Stimulated activated CD4-positive, alpha-beta T cell treated with anti-CD3 and anti-CD28 coated beads, TNF-alpha, amount 100 ng/mL, for 24 hours (primary cell): ENCODE measurements at regions not wholly inside any gene's neighbourhood (a gene's known extent, or its start where the extent isn't known, plus 50 kb on each side); places are given as distances from the start of the nearest gene placed in this dataset.
"Not testable (repeated sequence)": the region's sequence is repeated elsewhere in the genome, so short reads cannot be mapped to it uniquely, and the experiment has no call there.

Source experiments
- DNase-seq, 3 experiments: peaks; one replicate each; pipeline ENCODE4 v3.0.0-alpha.2; 2020; ENCODE audit warnings: low read depth in 3 of 3

DNA sequence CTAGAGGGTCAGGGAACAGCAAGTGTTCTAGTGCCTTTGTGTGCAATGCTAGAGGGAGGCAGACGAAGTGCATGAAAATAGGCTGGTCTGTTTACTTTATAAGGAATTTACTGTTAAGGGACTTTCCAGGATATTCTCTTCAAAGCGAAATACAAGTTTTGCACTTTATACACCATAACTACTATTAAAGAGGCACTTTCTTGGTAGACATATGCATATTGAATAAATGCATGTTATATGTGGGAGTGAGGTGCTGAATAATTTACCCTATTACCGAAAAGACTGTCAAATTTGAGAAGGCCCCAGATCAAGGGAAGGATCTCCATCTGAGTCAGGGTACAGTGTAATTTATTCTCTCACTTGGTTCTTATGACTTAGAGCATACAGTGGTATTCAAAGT is 310.5 kb downstream of the S1PR1 start:
- DNase-seq = no peak

DNA sequence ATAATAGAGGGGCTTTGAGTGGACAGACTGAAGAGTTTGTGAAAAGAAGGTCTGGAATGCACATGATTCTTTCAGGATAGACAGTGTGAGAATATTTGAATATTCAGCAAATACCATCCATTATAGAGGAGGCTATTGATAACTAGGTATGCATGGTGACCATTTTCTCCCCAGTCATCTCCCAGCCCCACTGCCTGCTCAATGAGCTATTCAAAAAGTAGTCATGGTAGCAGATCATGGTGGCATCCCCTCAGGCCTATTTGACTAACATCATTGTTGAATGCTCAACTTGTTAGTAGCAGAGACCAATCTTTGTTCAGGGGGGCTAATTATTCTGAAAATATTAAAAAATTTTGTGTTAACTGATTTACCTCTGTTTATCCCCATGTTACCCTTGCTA is 311.6 kb downstream of the S1PR1 start:
- no peak for DNase-seq

DNA sequence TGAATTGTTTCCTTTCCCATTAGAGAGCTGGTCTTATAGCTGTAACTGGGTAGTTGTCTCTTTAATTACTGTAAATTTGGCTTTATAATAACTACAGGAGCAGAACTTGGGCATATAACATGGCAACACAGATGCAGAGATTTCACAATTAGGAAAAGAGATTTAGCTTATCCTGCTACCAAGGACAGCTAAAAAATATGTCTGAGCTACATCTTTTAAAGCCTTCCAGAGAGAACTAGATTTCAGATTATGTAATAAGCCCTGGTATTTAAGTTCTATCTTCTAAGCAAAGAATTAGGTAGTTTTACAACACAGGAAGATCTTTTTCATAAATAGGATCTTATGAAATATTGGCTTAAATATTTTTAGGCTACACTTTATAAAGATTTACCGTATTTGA is 313.8 kb downstream of the S1PR1 start:
- DNase-seq = no peak

DNA sequence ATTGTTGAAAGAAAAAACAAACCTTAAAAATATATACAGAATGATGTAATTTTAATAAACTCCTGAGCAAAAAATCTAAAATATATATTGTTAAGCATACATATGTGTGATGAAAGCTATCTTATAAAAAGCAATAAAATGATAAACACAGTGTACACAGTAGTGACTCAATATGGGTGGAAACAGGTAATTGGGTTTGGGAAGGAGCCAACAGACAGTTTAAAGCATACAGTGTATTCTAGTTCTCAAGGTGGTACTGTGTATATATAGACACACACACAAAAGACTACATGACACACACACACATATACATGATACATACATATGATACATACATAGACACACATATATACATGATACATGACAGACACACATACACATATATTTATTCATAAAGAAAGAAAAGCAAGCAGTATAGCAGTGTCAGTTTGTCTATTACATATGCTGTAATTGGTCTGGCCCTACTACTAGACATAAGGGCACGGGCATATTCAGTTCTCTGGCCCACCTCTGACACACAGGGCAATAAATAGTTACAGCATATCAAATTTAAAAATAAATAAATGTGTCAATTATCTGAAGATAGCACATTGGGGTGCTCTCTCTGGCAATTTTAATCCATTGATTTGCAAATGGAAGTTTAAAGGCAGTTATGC is 330.2 kb downstream of the S1PR1 start:
- DNase-seq = no peak

DNA sequence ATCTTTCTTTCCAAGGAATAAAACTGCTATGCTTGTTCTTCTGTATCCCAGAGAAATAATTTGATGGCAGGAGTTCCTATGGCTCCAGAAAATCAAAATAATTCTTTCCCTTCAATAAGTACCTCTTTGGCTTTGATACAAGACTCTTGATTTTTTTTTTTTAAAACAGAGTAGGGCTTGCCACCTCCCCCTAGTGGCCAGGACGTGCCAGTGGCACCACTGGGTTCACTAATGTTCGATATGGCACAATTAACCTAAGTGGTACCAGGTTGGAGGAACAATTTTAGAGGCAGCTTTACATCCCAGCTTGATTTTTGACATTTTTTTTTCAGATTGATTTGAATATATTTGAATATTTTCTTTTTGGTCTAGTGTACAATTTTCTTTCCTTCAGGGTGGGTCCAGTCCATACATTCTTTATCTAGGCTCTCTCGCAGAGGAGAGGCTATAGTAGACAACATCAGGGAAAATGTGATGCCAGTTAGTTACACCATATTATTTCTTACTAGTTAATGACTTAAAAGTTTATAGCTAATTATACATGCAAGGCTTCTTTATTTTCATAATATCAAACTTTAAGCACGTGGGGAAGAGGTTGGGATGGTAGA is 330.9 kb downstream of the S1PR1 start:
- peak; percentile 1 to 29 (median 1) for DNase-seq

DNA sequence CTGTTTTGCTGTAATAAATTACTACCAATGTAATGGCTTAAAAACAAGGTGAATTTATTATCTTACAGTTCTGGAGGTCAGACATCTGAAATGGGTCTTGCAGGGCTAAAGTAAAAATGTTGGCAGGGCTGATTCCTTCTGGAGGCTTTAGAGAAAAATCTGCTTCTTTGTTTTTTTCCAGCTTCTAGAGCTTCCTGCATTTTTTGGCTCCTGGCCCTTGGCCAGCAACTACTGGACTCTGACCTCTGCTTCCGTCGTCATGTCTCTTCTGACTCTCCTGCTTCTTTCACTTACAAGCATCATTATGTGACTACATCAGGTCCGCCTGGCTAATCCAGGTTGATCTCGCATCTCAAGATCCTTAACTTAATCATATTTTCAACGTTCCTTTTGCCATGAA is 350.9 kb downstream of the S1PR1 start:
- no peak for DNase-seq

DNA sequence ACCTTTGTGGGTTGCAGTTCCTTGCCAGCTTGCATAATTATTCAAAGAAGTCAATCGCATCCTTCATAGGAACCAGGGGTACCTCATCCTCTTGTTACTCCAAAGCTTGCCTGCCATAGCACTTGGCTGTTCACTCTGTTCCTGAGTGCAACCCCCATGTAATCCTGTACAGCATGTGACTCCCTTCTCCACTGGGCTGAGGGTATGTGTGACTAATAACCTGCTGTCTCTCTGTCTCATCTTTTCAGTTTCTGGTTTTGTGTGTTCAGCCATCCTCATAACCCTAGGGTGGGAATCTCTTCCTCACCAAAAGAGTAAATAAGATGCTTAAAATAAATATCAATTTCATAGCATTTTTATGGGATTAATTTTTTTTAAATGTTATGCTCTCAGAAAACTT is 351.9 kb downstream of the S1PR1 start:
- no peak for DNase-seq

DNA sequence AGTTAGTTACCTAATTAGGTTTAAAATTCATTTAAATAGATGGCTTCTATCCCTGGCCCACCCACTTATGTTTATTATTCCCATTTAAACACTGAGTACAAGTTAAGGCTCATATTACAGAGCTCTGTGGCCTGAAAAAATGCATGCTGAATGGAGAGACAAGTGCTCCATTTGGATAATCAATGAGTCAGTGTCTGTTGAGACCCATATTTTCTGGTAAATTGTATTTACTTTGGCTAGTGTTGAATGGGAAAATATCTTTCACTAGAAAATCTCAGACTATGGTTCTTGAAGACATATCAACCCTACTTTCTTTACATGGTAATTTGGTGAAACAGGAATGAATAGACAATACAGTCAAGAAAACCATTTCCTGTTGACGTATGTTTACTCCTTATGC is 356.0 kb downstream of the S1PR1 start:
- DNase-seq = no peak

DNA sequence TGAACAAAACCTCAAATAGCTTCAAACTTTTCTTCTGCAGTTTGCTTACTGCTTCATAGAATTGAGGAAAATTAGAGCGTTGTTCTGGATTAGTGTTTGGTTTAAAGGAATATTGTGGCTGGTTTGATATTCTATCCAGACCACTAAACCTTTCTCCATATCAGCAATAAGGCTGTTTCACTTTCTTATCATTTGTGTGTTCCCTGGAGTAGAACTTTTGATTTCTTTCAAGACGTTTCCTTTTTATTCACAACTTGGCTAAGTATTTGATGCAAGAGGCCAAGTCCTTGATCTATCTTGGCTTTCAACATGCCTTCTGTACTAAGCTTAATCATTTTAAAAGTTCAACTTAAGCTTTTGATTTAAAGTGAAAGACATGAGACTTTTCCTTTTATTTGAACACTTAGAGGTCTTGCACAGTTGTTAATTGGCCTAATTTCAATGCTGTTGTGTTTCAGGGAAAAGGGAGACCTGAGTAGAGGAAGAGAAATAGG is 359.1 kb downstream of the S1PR1 start:
- DNase-seq = no peak

DNA sequence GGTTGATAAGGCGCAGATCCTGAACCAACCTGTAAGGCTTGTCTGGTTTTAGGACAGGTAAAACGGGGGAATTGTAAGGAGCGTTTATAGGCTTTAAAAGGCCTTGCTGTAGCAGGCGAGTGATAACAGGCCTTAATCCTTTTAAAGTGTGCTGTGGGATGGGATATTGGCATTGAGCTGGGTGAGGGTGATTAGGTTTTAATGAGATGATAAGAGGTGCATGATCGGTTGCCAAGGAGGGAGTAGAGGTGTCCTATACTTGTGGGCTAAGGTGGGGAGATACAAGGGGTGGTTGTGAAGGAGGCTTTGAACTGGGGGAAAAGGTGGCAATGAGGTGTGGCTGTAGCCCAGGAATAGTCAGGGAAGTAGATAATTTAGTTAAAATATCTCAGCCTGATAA is 363.8 kb downstream of the S1PR1 start:
- not testable (repeated sequence) for DNase-seq

DNA sequence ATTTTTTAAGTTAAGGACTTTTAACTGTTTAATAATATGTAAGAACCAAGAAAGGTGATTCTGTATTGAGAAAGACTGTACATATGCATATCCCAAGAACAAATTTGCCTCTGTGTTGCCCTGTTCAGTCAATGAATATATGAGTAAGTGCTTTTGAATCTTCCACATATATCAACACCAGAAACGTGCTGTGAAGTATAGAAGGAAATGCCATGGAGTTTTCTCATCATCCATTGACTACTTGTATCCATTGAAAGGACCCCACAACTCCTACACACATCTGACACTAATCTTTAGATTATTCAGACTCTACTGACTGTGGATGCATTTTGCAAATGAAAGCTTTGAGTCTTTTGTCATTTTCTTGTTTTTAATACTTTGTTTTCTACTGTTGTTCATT is 366.9 kb downstream of the S1PR1 start:
- no peak for DNase-seq

DNA sequence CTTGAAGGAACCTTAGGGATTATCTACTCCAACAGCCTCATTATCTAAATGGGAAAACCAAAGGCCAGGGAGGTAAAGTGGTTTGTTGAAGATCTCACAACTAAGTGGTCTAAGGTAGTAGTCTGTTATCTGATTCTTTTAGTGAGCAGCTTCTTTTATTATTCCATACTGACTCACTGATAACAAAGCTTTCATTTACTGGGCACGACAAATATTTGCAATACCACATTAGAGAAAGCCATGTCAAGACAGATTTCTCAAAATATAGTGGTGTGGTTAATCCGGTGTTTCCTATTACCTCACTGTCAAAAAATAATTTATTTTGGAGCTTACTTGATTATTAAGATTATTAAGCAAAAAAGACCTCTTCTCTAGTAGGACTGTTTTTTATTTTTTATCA is 369.1 kb downstream of the S1PR1 start:
- no peak for DNase-seq

DNA sequence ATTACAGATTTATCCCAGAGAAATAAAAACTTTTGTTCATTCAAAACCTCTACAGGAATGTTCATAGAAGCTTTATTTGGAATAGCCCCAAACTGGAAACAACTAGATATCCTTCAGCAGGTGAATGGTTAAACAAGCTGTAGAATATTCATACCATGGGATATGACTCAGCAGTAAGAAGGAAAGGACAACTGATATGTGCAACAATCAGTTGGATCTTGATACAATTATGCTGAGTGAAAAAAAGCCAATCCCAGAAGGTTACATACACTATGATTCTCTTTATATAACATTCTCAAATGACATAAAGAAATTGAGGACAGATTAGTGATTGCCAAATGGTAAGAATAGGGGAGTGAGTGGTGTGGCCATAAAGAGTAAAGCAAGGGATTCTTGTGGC is 376.7 kb downstream of the S1PR1 start:
- no peak for DNase-seq

DNA sequence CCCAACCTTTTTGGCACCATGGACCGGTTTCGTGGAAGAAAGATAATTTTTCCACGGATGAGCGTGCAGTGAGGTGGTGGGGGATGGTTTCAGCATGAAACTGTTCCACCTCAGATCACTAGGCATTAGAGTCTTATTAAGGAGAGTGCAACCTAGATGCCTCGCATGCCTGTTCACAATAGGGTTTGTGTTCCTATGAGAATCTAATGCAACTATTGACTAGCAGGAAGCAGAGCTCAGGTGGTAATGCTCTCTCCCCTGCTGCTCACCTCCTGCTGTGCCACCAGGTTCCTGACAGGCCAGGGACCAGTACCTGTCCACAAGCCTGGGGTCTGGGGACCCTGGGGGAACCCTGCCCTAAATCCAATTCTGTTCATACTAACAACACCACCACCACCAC is 377.8 kb downstream of the OLFM3 start:
- DNase-seq = no peak

DNA sequence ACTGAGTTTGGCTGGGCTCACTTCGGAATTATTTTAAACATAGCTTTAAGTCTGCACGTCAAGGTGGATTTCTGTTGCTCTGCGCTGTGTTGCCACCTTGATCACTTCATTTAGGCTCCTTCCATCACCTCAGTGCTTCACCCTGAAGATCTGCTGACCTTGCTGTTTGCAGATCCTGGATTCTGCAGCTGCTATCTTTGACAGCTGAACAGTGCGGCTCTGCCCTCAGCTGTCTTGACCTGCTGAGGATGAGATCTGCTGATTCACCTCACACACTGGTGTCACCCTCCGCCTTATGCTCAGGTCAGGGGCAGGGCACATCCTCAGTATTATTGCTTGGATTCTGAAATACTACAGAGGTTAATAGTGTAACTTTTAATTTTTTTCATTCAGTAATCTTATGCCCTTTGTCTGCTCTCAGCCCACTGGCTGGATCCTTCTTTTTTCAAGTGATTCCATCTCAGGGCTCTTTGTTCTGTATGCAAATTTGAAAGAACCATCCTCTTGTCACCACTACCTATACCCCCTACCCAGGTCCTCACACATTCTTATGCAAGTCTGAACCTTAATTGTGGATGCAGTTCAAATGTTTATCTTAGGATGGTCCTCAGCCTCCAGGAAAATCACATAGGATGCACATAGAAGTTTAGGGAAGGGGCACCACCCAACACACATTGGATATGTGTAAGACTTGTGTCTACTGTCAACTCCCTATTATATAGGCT is 364.0 kb downstream of the OLFM3 start:
- no peak for DNase-seq

DNA sequence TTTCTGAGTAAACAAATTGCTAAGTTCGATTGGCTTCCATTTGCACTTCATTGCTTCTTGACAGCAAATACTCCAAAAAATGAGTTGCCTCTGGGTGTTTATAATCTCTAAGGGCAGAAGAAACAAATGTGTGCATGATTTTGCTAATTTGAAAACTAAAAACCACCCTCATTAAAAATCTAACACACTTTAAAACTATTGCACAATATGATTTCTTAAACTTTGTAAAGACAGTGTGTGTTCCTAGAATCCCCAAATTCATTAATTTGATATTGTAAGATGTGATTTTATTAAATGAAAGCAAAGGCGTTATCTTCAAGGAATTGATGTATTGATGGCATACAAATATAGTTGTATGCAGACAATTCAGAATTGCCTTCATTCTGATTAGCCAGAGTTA is 350.9 kb downstream of the OLFM3 start:
- DNase-seq = no peak

DNA sequence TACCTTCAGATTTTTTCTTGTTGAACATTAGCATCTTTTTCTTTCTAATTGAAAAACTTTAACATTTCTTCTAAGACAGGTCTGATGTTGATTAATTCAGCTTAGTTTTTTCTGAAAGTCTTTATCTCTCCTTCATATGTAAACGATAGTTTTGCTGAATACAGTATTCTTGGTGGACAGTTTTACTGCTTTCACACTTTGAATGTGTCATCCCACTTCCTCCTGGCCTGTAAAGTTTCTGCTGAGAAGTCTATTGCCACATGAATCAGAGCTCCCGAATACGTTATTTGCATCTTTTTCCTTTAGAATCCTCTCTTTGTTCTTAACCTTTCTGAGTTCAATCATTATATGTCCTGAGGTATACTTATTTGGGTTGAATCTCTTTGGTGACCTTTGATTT is 344.2 kb downstream of the OLFM3 start:
- no peak for DNase-seq

DNA sequence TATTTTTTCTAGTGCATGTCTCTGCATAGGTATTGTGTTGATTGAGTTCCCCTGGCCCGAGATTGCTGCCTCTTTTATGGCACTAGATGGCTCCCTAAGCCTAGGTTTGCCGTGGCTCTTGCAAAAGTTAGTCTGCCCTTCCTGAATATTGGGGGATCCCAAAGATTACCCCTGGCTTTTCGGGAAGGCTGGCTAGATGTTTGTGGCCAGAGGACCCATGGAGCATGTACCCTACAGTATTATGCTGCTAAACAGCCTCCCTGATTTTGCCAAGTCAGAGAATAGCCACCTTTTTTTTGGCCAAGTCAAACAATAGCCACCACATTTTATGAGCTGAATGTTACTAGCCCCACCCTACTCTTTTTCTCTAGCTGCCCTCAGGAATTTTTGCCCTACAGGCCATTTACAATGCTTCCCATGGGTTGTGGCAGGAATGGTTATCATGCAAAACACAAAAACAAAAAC is 343.2 kb downstream of the OLFM3 start:
- DNase-seq = no peak

DNA sequence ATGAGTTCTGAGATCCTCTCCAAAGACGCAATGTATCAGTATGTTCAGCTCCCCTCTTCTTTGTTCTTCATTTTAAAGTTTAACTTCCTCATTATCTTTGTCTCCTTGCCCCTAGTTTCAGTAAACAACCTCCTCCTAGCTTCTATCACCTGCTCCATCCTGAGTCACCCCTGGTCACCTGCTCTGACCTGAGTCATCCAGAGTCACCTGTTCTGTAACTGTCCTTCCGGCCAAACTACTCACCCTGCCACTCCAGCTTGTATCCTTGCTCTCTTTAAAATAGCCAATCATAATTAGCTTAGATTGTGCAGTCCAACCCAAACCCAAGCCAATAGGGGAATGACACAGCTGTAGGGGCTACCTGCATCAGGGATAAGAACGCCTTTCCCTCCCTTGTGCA is 332.0 kb downstream of the OLFM3 start:
- DNase-seq = no peak

DNA sequence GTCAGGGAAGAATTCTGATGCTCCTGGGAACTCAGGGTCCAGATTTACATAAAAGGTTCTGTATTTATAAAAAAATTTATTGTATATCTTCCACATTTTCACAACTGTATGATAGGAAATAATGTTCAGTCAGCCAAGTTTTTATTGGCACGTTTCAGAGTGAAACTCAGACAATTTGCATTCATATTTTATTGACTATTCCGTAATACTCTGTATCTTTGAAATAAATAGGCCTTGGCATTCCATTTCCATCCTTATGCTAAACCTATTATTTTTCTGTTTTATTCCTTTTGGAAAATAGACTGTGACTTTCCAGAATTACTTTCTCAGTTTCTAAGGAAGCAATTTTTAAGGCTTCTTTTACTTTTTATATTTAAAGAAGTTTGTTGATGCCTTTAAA is 329.0 kb downstream of the OLFM3 start:
- no peak for DNase-seq

DNA sequence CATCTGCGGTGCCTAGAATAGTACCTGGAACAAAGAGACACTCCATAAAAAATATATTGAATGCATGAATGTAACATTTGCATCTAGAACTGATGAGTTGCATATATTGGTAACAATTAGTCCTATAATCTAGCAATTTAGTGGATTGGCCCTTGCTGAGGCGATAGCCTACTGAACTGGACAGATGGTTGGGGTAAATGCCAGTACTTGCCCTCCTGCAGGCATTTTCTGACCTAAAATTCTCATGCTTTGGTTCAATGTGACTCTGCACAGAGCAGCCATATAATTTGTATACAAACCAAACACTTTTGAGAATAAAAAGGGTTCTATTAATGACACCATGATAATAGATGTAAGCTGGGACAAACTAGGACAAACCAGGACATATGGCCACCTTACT is 313.6 kb downstream of the OLFM3 start:
- no peak for DNase-seq

DNA sequence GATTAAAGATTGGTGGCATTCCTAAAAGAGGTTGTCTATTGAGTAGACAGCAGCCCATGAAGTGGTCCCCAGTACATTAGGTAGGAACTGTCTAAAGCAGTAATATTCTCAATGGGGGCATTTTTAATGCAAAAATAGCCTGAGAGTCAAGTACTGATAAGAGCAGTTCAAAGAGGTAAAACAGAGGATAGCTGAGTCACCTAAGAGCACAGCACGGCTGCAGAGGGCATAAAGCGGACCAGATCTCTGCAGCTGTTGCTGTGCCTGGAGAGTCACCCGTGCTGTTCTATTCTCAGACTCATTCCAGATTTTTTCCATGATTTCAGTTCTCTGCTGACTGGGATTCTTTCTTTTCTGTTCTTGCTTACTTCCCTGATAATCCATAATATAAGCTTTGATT is 313.2 kb downstream of the OLFM3 start:
- DNase-seq = no peak

DNA sequence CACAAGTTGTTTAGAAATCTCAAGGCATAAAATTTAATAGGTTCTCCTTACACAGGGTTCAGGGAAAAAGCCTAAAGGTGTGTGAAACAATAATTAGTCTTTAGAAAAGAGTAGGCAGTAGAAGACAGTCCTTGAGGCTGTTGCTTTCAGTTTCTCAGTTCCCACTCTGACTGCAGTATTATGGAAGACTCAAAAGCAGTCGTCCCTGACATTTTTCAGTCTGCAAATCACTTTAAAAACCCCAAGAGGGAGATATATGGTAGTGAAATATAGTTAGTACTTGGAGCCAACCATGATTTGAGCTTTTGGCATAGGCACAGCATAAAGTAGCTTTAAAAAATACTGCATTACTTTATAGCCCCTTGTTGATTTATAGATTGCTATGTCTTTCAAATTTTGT is 299.7 kb downstream of the OLFM3 start:
- DNase-seq = no peak
